ENCODE measurements at regions not wholly inside any gene's neighbourhood (a gene's known extent, or its start where the extent isn't known, plus 50 kb on each side); places are given as distances from the start of the nearest gene placed in this dataset.

DNA sequence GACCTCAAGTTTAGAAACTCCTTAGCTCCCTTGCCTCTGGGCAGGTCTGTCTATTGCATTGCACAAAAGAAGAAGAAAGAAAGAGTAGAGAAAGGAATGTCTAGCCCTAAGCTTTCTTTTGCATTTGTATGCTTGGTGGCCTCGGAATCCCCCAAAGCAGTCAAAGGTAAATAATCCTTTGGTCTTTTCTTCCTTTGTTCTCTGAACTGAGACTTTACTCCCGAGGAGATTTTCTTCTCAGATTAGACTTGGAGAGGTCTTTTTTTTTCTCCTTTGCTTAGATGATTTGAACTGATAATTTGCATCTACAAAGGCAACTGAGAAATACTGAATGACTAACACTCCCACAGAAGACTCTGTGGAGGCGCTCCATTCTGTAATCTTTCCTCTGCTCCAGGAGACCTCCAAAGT lies 93.2 kb downstream of the AKR1D1 start:
- Histone ChIP-seq H3K27me3 (ENCODE audit: insufficient read depth, low read length) (no peaks in the 10 kb centered on the region), H3K9ac (ENCODE audit: low read depth, low read length) (peak overlapping the region; percentile 80), H3K36me3 (ENCODE audit: insufficient read depth, low read depth, low read length) (peaks cover 8% of the 10 kb centered on the region), H3K4me1 (ENCODE audit: insufficient read depth, low read length) (peaks cover 45% of the 10 kb centered on the region), H3K4me3 (ENCODE audit: low read length) (peak overlapping the region; percentile 43; the same call in 1 of the 2 replicates), H3K27ac (ENCODE audit: low read length) (peak overlapping the region; percentile 97), H3K9me3 (ENCODE audit: insufficient read depth, low read depth, low read length) (peaks cover 16% of the 10 kb centered on the region)

DNA sequence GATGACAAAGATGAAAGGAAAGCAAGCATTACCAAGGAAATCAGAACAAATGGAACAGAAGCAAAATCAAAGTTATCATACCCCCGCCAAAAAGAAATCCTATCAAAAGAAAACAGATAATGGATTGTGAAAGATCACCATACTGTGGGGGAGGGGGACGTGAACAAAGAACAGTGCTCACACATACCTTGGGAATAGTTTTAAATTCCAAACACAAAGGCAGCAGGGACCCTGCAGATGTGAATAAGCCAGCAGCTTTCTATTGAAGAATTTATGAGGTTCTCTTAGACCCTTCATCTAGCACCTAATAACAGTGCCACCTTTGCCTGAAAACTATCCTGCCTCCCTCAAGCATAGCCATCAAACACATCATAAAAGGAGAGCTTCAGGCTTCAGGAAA lies 94.0 kb downstream of the AKR1D1 start:
- Histone ChIP-seq H3K27ac (ENCODE audit: low read length) (peak overlapping the region; percentile 97), H3K36me3 (ENCODE audit: insufficient read depth, low read depth, low read length) (no peaks in the 10 kb centered on the region), H3K4me1 (ENCODE audit: insufficient read depth, low read length) (peaks cover 45% of the 10 kb centered on the region), H3K9me3 (ENCODE audit: insufficient read depth, low read depth, low read length) (peaks cover 10% of the 10 kb centered on the region), H3K4me3 (ENCODE audit: low read length) (peak overlapping the region; percentile 43), H3K9ac (ENCODE audit: low read depth, low read length) (peak overlapping the region; percentile 80), H3K27me3 (ENCODE audit: insufficient read depth, low read length) (no peaks in the 10 kb centered on the region)

DNA sequence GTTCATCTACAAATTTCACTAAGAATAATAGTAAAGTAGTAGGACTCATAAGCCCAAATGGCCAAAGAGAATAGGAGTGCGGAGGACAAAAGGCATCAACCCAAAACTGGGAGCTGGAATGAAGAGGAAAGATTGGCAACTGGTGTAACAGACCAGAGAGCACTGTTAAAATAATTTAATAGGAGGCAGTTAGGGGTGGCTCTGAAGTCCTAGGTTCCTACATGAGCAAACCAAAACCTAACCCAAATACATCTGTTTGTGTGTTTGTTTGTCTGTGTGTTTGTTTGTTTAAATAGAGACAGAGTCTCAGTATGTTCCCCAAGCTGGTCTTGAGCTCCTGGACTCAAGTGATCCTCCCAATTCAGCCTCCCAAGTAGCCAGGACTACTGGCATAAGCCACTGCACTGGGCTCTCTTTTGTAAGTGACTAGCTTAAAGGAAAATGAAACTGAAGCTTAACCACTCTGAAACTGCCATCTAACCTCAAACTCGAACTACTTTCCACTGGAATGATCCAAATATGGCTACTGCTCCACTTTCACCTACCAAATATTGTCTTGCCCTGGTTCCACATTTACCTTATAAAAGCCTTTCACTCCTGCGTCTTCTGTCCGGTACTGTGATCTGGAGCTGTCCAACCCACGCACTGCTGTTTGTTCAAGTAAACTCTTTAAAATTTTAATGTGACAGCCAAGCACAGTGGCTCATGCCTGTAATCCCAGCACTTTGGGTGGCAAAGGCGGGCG lies 94.9 kb downstream of the AKR1D1 start:
- Histone ChIP-seq H3K27me3 (ENCODE audit: insufficient read depth, low read length) (no peaks in the 10 kb centered on the region), H3K4me1 (ENCODE audit: insufficient read depth, low read length) (peaks cover 45% of the 10 kb centered on the region), H3K27ac (ENCODE audit: low read length) (peak overlapping the region; percentile 97), H3K9me3 (ENCODE audit: insufficient read depth, low read depth, low read length) (peaks cover 10% of the 10 kb centered on the region), H3K9ac (ENCODE audit: low read depth, low read length) (peak overlapping the region; percentile 80), H3K4me3 (ENCODE audit: low read length) (peak overlapping the region; percentile 43; the same call in 1 of the 2 replicates), H3K36me3 (ENCODE audit: insufficient read depth, low read depth, low read length) (no peaks in the 10 kb centered on the region)

DNA sequence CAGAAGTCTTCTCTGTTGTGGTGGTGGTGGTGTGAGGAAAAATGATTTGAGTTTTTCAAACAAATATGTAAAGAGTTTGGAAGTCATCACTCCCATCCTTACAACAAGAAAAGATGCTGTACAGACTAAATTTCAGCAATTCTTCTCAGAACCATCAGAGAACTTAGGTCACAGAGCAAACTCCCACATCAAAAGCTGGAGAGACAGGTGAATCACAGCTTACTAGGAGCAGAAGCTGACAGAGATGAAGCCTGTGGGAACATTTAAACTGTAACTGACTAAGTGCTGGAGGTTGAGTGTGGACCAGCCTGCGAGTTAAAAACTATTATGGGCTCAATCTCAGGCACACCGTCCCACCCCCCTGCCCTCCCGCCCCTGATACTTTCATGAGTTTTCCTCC lies 97.3 kb downstream of the AKR1D1 start:
- Histone ChIP-seq H3K4me3 (ENCODE audit: low read length) (no peak overlapping the region), H3K27me3 (ENCODE audit: insufficient read depth, low read length) (no peaks in the 10 kb centered on the region), H3K9ac (ENCODE audit: low read depth, low read length) (no peak overlapping the region), H3K9me3 (ENCODE audit: insufficient read depth, low read depth, low read length) (peaks cover 10% of the 10 kb centered on the region), H3K36me3 (ENCODE audit: insufficient read depth, low read depth, low read length) (no peaks in the 10 kb centered on the region), H3K4me1 (ENCODE audit: insufficient read depth, low read length) (peaks cover 25% of the 10 kb centered on the region), H3K27ac (ENCODE audit: low read length) (no peak overlapping the region)

DNA sequence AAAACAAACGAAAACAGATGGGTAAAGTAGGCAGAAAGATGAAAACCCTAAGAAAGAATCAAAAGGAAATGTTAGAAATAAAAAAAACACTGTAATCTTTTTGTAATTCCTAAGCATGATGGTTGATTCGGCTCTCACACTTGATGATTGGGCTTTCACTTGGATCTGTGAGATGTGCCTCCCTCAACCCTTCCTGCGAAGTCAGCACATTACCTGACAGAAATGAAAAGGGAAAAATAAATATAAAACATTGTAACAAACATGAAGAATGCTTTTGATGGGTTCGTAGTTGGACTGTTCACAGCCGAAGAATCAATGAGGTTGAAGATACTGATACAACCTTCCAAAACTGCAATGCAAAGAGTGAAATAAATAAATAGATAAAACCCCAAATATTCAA lies 99.8 kb downstream of the AKR1D1 start:
- Histone ChIP-seq H3K9ac (ENCODE audit: low read depth, low read length) (no peak overlapping the region), H3K27me3 (ENCODE audit: insufficient read depth, low read length) (no peaks in the 10 kb centered on the region), H3K9me3 (ENCODE audit: insufficient read depth, low read depth, low read length) (peaks cover 10% of the 10 kb centered on the region), H3K36me3 (ENCODE audit: insufficient read depth, low read depth, low read length) (no peaks in the 10 kb centered on the region), H3K4me3 (ENCODE audit: low read length) (no peak overlapping the region), H3K27ac (ENCODE audit: low read length) (no peak overlapping the region), H3K4me1 (ENCODE audit: insufficient read depth, low read length) (peaks cover 4% of the 10 kb centered on the region)

DNA sequence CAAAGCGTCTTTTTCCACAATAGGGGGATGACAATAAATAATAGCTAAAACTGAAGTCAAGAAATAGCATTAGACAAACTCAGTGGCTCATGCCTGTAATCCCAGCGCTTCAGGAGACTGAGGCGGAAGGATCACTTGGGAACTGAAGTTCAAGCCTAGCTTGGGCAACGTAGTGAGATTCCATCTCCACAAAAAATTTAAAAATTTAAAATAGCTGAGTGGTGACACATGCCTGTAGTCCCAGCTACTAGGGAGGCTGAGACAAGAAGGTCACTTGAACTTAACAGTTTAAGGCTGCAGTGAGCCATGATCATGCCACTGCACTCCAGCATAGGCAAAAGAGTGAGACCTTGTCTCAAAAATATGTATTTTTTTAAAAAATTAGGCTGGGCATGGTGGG lies 107.9 kb downstream of the AKR1D1 start:
- H3K27ac ChIP-seq (ENCODE audit: low read length) = no peak overlapping the region
- no peak overlapping the region for H3K9ac ChIP-seq (ENCODE audit: low read depth, low read length)
- no peak overlapping the region for H3K4me3 ChIP-seq (ENCODE audit: low read length)

DNA sequence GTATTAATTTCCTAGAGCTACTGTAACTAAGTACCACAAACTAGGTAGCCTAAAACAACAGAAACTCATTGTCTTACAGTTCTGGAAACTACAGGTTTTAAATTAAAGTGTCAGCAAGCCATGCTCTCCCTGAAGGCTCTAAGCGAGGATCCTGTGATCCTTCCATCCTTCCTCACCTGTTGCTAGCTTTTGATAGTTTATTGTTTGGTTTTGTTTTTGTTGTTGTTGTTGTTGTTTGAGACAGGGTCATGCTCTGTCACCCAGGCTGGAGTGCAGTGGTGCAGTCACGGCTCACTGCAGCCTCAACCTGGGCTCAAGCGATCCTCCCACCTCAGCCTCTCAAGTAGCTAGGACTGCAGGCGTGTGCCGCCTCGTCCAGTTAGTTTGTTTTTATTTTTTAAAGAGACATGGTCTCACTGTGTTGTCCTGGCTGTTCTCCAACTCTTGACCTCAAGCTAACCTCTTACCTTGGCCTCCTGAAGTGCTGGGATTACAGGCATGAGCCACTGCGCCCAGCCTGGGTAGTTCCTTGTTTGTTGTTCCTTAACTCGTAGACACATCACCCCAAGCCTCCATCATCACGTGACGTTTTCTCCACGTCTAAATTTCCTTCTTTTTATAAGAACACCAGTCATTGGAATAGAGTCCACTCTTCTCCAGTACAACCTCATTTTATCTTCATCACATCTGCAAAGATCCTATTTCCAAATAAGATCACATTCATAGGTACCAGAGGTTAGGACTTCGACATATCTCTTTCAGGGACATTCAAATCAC lies 109.1 kb downstream of the AKR1D1 start:
- no peak overlapping the region for H3K9ac ChIP-seq (ENCODE audit: low read depth, low read length)
- peaks cover 8% of the 10 kb centered on the region for H3K36me3 ChIP-seq (ENCODE audit: insufficient read depth, low read depth, low read length)
- H3K27me3 ChIP-seq (ENCODE audit: insufficient read depth, low read length) = no peaks in the 10 kb centered on the region
- peaks cover 6% of the 10 kb centered on the region; the same call in 1 of the 2 replicates for H3K4me1 ChIP-seq (ENCODE audit: insufficient read depth, low read length)
- H3K27ac ChIP-seq (ENCODE audit: low read length) = no peak overlapping the region
- peaks cover 27% of the 10 kb centered on the region for H3K9me3 ChIP-seq (ENCODE audit: insufficient read depth, low read depth, low read length)
- H3K4me3 ChIP-seq (ENCODE audit: low read length) = no peak overlapping the region

More for the DNA sequence above, 107.9 kb downstream of the AKR1D1 start:
- H3K36me3 ChIP-seq (ENCODE audit: insufficient read depth, low read depth, low read length) = peaks cover 8% of the 10 kb centered on the region
- H3K9me3 ChIP-seq (ENCODE audit: insufficient read depth, low read depth, low read length) = peaks cover 26% of the 10 kb centered on the region
- peaks cover 6% of the 10 kb centered on the region; the same call in 1 of the 2 replicates for H3K4me1 ChIP-seq (ENCODE audit: insufficient read depth, low read length)
- no peaks in the 10 kb centered on the region for H3K27me3 ChIP-seq (ENCODE audit: insufficient read depth, low read length)

DNA sequence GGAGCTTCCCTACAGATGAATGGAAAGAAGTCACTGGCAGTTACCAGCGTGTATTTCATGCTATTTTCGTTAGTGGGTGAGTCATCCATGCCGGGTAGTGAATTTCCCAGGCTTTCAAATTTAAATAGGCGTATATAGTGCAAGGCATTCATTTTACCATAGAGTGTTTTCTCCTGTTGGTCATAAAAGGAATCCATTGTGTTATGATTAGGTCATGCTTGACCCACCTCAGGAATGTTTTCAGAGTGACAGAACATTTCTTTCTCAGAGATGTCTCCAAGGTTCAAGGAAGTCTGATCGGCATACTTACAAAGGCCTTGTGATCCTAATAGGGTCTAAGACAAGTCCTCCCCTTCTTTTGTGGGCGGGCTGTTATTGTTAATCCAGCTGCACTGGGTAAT lies 110.7 kb downstream of the AKR1D1 start:
- Histone ChIP-seq H3K27ac (ENCODE audit: low read length) (no peak overlapping the region), H3K4me3 (ENCODE audit: low read length) (no peak overlapping the region)

DNA sequence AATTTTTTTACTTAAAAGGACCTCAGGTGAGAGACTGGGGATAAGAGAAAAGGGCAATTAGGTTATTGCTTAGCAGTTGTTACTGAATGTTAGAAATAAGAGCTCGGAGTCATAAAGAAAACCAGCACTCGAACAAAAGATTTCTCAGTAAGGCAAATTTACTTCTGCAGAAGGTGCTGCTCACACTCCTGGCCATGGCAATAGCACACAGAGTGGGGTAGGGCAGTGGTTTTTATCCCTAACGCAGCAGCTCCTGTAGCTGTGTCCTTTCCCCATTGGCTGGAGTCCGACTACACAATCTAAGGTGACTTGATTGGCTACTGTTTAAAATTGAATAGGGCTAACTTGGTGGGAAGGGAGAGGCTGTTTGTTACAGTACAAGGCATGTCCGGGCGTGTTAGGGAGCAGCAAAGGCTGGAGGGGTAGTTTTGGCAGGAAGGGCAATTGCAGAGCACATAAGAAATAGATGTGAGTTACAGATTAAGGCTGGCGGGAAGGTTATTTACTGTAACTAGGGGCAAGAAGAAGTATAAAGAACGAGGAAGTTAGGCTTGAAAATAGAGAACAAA lies 112.1 kb downstream of the AKR1D1 start:
- H3K36me3 ChIP-seq (ENCODE audit: insufficient read depth, low read depth, low read length) = peaks cover 8% of the 10 kb centered on the region
- H3K27ac ChIP-seq (ENCODE audit: low read length) = no peak overlapping the region
- H3K4me1 ChIP-seq (ENCODE audit: insufficient read depth, low read length) = peaks cover 6% of the 10 kb centered on the region; the same call in 1 of the 2 replicates
- H3K4me3 ChIP-seq (ENCODE audit: low read length) = no peak overlapping the region
- H3K9ac ChIP-seq (ENCODE audit: low read depth, low read length) = no peak overlapping the region
- H3K27me3 ChIP-seq (ENCODE audit: insufficient read depth, low read length) = no peaks in the 10 kb centered on the region
- peaks cover 27% of the 10 kb centered on the region for H3K9me3 ChIP-seq (ENCODE audit: insufficient read depth, low read depth, low read length)

More for the DNA sequence above, 110.7 kb downstream of the AKR1D1 start:
- Histone ChIP-seq H3K9ac (ENCODE audit: low read depth, low read length) (no peak overlapping the region), H3K27me3 (ENCODE audit: insufficient read depth, low read length) (no peaks in the 10 kb centered on the region), H3K4me1 (ENCODE audit: insufficient read depth, low read length) (peaks cover 6% of the 10 kb centered on the region; the same call in 1 of the 2 replicates), H3K9me3 (ENCODE audit: insufficient read depth, low read depth, low read length) (peaks cover 27% of the 10 kb centered on the region), H3K36me3 (ENCODE audit: insufficient read depth, low read depth, low read length) (peaks cover 8% of the 10 kb centered on the region)

DNA sequence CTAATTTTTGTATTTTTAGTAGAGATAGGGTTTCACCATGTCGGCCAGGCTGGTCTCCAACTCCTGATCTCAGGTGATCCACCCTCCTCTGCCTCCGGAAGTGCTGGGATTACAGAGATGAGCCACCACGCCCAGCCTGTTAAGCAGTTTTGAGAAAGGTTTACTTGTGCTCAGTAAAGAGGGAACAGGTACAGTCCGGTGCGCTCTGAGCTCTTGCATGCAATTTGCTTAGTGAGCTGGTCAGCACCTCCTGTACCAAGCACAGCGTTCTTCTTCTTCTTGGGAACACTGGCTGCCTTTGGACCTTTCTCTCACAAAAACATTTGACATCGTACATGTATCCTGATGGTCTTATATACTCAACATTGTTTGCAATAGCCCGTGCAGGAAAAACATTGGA lies 118.3 kb downstream of the AKR1D1 start:
- Histone ChIP-seq H3K27me3 (ENCODE audit: insufficient read depth, low read length) (no peaks in the 10 kb centered on the region), H3K9me3 (ENCODE audit: insufficient read depth, low read depth, low read length) (no peaks in the 10 kb centered on the region), H3K4me3 (ENCODE audit: low read length) (no peak overlapping the region), H3K9ac (ENCODE audit: low read depth, low read length) (no peak overlapping the region), H3K36me3 (ENCODE audit: insufficient read depth, low read depth, low read length) (no peaks in the 10 kb centered on the region), H3K4me1 (ENCODE audit: insufficient read depth, low read length) (no peaks in the 10 kb centered on the region), H3K27ac (ENCODE audit: low read length) (no peak overlapping the region)

DNA sequence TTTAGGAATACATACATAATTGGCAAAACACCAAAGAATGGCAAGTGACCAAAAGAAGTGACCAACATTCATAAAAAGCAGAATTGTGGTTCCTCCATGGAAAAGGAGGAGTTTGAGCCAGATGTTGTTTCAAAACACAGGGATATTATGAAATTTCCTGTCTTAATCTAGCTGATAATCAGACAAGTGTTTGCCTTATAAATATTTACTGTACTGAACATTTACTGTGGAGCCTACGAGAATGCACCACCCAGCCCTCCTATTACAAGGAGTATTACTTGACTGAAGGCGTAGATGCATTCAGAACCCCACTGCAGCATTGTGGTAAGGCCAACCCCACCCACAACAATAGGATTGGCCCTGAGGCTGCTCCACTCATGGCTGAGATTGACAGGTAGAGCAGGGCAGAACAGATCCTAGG lies 118.9 kb downstream of the AKR1D1 start:
- 0 out of 2 replicates have a peak, but pooled peaks cover under 1% of the 10 kb centered on the region for H3K9me3 ChIP-seq (ENCODE audit: insufficient read depth, low read depth, low read length)
- H3K4me1 ChIP-seq (ENCODE audit: insufficient read depth, low read length) = no peaks in the 10 kb centered on the region
- no peak overlapping the region for H3K27ac ChIP-seq (ENCODE audit: low read length)
- H3K36me3 ChIP-seq (ENCODE audit: insufficient read depth, low read depth, low read length) = no peaks in the 10 kb centered on the region
- H3K4me3 ChIP-seq (ENCODE audit: low read length) = no peak overlapping the region
- H3K27me3 ChIP-seq (ENCODE audit: insufficient read depth, low read length) = no peaks in the 10 kb centered on the region
- H3K9ac ChIP-seq (ENCODE audit: low read depth, low read length) = no peak overlapping the region

Measured in iPS-20b (cell line).